Suppressor macrophage (primary cell): ENCODE measurements at regions not wholly inside any gene's neighbourhood (a gene's known extent, or its start where the extent isn't known, plus 50 kb on each side); places are given as distances from the start of the nearest gene placed in this dataset.
A peak's percentile ranks its signal among the peaks of the same experiment; 100 is the strongest.
"Not testable (repeated sequence)": the region's sequence is repeated elsewhere in the genome, so short reads cannot be mapped to it uniquely, and the experiment has no call there.

ENCODE experiments used
- DNase-seq, 4 experiments: peaks; one replicate each; pipeline ENCODE4 v3.0.0-alpha.2; 2020 to 2022

DNA sequence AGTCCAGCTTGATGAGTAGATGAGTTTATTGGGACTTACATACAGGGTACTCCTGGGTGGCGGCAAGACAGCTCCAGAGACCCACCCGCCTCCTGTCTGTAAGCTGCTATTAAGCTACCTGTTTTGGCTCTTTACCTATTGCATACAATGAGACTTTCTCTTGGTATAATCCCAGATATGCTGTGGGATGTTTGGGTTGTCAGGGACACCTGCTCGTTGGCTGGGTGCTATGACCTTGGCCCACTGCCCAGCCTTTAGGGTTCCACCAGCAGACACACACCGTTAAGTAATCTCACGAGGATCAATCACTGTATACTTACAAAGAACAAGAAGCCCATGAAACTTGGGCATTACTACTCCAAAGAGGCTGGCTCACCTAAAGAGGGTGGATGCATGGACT is 116.4 kb downstream of the NPIPB5 start:
- no peak for DNase-seq

- peak in 2 of 4 experiments; percentile 16 to 56 for DNase-seq
Observed at GRCh38 chr16:22628994-22629393, 118.3 kb downstream of the NPIPB5 start.

DNA sequence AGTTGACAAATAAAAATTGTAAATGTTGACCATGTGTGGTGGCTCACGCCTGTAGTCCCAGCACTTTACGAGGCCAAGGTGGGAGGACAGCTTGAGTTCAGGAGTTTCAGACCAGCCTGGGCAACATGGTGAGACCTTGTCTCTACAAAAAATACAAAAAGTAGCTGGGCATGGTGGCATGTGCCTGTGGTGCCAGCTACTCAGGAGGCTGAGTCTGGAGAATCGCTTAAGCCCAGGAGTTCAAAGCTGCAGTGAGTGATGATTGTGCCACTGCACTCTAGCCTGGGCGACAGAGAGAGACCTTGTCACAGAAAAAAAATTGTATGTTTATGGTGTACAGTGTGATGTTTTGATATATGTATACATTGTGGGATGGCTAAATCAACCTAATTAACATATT is 119.6 kb downstream of the NPIPB5 start:
- no peak for DNase-seq

DNA sequence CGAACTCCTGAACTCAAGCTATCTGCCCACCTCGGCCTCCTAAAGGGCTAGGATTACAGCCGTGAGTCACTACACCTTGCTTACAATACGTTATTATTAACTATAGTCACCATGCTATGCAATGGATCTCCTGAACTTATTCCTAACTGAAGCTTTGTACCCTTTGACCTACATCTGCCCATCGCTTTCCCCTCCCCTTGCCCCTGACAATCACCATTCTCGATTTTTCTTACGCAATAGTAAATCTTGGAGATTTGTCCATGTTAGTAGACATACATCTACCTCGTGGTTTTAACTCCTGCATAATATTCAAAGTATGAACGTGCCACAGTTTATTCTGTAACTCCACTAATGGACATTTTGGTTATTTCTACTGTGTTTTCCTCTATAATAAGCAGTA is 120.6 kb downstream of the NPIPB5 start:
- DNase-seq: no peak

DNA sequence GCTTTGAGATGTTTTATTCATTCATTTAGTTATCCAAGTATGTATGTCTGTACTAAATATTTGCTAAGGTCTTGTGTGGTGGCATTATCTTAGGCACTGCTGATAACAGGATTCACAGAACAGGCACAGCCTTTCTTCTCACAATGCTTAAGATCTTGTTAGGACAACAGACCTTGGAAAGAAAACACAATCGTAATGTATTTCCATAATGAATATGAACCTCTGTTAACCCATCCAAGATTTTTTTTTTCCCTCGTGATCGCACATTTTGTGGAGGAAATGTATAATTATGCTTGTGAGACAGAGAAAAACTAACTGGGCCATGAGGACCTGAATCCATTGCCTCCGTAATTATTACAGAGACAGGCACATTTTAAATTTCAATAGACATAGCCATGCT is 121.9 kb downstream of the NPIPB5 start:
- DNase-seq: no peak

GRCh38 chr16:22633280-22633679 is 122.6 kb downstream of the NPIPB5 start:
- DNase-seq: no peak

- no peak for DNase-seq
Observed at GRCh38 chr16:22633799-22634198, 123.1 kb downstream of the NPIPB5 start.

GRCh38 chr16:22634954-22635353 is 124.3 kb downstream of the NPIPB5 start:
- DNase-seq: no peak

DNA sequence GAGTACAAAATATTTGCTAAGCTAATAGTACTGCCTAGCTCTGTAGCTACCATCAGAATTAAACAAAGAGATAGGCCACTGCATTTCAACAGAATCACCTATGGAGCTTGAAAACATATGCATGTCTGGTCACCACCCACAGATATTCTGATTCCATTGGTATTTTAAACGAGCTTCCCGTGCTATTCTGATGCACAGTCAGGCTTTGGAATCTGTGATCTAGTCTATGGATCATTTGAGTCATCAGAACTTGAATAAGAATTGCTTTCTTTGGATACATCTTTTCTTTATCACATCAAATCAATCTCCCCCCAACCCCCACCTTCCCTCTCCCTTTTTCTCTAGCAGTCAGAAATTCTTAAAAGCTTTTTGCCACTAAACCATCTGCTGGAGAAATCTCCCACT is 124.7 kb downstream of the NPIPB5 start:
- no peak for DNase-seq

DNA sequence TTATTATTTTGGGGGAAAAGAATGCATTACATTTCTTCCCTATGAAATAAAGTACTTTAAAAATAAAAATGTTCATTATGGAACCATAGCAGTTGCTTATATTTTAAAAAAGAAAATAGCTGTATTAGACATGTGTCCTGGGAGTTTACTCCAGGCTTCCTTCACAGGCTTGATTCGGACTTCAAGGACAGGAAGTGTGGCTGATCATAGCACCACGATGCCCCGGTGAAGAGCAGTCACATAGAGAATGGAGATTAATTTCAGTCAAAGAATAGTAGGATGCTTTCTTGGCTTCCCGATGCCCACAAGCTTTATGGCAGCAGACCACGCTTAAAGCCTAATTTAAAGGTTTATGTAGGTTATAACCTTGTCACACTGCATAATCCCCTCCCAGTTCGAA is 125.1 kb downstream of the NPIPB5 start:
- DNase-seq: no peak

DNA sequence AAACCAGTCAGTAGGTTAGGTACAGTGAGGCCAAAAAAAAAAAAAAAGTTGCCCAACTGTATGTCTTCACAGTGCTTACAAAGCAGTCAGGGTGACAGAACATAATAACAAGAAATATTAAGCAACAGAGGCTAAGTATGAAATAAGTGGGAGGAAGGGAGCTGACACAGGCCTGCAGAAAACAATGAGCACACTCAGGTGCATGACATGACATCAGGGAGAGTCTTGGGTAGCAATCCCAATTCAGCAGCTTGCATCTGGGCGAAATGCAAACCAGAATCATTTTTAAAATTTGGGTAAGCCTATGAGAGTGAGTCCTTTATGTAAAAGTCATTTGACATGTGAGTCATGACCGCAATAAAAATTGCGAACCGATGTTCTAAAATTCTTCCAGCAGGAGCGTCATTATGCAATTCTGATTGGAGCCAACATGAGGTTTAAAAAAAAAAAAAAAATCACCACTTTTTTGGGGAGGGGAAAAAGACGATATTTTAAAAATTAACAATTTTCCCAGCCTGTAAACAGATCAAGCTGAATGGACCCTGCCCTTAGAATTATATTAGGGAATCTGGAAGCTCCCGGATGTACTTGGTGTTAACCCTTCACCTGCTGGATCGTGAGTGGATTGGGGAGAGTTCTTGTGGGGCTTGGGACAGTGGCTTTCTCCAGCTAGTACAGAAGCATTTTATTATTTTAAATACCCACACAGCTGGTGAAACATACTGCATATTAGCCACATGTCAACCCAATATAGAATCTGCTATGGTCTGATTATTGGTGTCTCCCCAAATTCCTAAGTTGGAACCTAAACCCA is 127.9 kb downstream of the NPIPB5 start:
- peak; percentile 67 to 94 (median 84) for DNase-seq

GRCh38 chr16:22641131-22641628 is 130.5 kb downstream of the NPIPB5 start:
- peak; percentile 57 to 88 (median 70) for DNase-seq

GRCh38 chr16:22642416-22643088 is 131.9 kb downstream of the NPIPB5 start:
- no peak for DNase-seq

- not testable (repeated sequence) for DNase-seq
Observed at GRCh38 chr16:22643203-22643602, 132.5 kb downstream of the NPIPB5 start.

- DNase-seq: no peak
Observed at GRCh38 chr16:22643886-22644285, 133.2 kb downstream of the NPIPB5 start.

DNA sequence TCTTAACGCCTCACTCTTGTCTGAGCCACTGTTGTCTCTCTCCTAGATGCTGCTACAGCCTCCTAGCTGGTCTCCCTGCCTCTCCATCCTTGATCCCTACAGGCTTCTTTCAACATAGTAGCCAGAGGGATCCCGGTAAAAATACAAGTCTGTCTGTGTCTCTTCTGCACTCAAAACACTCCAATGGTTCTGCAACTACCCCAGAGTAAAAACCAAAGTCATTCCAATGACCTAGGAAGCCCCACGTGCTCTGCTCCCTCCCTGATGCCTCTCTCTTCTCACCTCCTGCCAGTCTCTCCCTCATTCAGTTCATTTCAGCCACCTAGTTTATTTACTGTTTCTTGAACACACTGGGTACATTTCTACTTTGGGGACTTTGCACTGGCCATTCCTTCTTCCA is 135.2 kb downstream of the NPIPB5 start:
- no peak for DNase-seq

DNA sequence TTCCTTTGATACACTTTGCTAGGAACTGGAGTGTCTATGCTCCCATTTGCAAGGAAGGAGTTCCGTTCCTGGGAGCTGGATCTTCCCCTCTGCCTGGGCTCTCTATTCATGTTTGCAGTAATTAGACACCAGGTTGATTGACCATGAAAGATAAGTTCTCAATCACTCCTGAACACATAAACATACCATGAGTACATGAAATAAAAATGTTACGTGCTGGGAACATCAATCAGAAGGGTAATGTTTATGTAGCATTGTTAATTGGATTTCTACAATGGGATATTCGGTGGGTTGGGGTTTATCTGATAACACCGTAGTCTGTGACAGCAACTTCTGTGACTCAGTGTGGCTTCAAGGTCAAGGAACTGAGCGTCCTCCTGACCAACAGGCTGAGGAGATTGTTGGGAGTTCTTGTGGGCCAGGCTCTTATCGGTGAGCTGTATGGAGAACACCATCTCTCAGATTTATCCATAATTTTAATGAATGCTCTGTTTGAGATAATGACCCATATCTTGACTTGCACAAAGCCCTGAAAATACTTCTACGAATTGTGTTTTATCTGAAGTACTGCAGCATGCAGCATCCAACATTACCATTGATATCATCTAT is 136.4 kb downstream of the NPIPB5 start:
- DNase-seq: no peak

- DNase-seq: no peak
Observed at GRCh38 chr16:22648141-22648540, 137.4 kb downstream of the NPIPB5 start.

DNA sequence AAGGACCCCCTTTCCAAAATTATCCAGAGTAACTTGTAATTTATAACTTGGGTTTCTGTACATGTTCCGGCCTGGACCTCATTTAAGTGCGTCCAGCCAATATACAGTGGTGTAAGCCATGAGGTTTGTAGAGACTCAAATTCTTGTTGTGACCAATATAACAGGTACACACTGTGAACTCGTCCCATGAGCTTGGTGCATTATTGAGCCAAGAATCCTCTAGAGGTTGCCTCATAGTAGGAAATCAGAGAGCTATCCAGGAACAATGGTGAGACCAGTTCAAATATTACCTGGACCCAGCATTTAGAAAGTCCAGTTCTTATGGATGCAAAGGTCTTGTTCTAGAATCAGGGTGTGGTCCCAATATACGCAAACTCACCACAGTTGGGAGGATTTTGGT is 138.2 kb downstream of the NPIPB5 start:
- DNase-seq: no peak

GRCh38 chr16:22651111-22651817 is 140.6 kb downstream of the NPIPB5 start:
- not testable (repeated sequence) for DNase-seq

GRCh38 chr16:22652463-22652845 is 141.8 kb downstream of the NPIPB5 start:
- DNase-seq: no peak

- DNase-seq: no peak
Observed at GRCh38 chr16:22653876-22654275, 143.2 kb downstream of the NPIPB5 start.

GRCh38 chr16:22656573-22656972 is 145.9 kb downstream of the NPIPB5 start:
- not testable (repeated sequence) for DNase-seq
